ENCODE measurements at regions not wholly inside any gene's neighbourhood (a gene's known extent, or its start where the extent isn't known, plus 50 kb on each side); places are given as distances from the start of the nearest gene placed in this dataset.
A peak's percentile ranks its signal among the peaks of the same experiment; 100 is the strongest.

DNA sequence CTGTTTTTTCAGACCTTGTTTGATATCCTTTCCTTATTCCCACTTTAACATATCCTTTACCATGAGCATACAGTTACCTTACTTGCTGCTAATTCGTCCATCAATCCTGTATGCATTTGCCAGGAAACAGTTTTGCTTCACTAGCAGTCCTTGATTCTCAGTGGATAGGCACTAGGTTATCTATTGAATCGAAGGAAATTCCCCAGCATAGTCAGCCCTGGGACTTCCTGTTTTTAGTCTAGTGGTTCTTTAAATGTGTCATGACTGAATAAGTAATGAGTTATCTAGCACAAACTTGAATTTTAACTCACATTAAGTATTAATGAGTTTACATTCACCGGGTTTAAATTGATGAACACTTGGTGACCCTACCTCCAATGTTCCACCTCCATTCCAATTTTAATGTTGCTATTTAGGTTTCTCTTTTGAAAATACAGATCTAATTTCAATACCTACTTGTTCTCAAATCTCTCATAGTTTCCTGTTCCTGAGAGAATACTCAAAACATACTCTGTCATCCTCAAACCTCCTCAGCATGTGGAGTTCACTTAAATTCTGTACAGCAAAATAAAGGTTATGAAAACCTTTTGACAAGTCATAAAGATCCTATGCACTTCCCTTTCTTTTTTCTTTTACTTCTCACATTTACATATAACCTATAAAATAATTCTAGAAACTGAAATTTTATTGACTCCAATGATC lies 1375.1 kb upstream of the TENM4 start:
- Histone ChIP-seq H3K27ac (ENCODE audit: low read depth in 2 of 2, low read length in 2 of 2) (no peak overlapping the region), H3K36me3 (ENCODE audit: control insufficient read depth in 2 of 3, insufficient read depth in 3 of 3, low read length in 3 of 3) (no peaks in the 10 kb centered on the region), H3K9me3 (ENCODE audit: control insufficient read depth in 2 of 3, insufficient read depth in 1 of 3, low read length in 3 of 3) (no peaks in the 10 kb centered on the region), H3K27me3 (ENCODE audit: control insufficient read depth, insufficient read depth, low read length) (no peaks in the 10 kb centered on the region), H3K4me1 (ENCODE audit: control insufficient read depth in 2 of 3, insufficient read depth in 2 of 3, low read depth in 1 of 3, low read length in 3 of 3) (no peaks in the 10 kb centered on the region), H3K4me3 (ENCODE audit: low read length in 3 of 3) (no peak overlapping the region), H3K9ac (ENCODE audit: low read length in 3 of 3) (no peak overlapping the region)
- DNase-seq, result peak in 1 of 5 donors; percentile 7
- intact Hi-C loops (cut with DNase I), result no loop called here
- TF ChIP-seq, protein P1, sequence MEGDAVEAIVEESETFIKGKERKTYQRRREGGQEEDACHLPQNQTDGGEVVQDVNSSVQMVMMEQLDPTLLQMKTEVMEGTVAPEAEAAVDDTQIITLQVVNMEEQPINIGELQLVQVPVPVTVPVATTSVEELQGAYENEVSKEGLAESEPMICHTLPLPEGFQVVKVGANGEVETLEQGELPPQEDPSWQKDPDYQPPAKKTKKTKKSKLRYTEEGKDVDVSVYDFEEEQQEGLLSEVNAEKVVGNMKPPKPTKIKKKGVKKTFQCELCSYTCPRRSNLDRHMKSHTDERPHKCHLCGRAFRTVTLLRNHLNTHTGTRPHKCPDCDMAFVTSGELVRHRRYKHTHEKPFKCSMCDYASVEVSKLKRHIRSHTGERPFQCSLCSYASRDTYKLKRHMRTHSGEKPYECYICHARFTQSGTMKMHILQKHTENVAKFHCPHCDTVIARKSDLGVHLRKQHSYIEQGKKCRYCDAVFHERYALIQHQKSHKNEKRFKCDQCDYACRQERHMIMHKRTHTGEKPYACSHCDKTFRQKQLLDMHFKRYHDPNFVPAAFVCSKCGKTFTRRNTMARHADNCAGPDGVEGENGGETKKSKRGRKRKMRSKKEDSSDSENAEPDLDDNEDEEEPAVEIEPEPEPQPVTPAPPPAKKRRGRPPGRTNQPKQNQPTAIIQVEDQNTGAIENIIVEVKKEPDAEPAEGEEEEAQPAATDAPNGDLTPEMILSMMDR (IDR thresholded peaks at IDR 0.05; ENCODE audit: borderline replicate concordance, extremely low read depth, insufficient read depth), result no peak
- no peak for FAIRE-seq

DNA sequence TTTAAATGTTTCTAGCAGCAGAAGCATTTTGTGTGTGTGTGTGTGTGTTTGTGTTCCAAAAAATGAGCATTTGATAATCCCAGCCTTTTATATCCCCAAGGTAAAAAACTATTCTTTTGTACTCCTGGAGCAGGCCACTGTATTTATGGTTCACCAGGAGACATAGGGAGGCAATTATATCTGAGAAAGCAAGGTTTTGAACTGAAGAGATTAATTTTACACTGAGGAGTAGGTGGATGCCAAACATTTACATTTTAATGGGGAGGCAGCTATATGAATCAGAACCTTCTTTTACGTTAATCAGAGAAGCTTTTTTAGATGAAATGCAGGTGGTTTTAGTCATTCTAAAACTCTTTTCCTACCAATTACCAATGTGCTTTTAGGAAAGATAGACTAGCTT lies 1374.0 kb upstream of the TENM4 start:
- intact Hi-C loops (cut with DNase I), result no loop called here

DNA sequence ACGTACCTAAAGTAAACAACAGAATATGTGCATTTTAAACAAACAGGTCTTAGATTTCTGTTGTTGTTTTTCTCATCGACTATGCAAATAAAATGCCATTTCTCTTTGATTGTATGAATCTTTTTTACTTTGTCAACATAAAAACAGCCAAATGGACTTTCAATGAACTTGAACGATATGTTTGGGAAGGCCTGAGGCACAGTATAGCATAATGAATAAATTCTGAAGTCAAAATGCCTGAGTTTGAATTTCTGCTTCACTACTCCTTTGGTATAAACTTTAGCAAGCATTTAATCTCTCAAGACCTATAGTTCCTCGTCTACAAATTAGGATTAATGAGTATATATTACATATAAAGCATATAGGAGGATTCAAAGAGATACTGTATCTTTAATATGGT lies 1369.9 kb upstream of the TENM4 start:
- FAIRE-seq (no peak), DNase-seq (no peak)
- no peaks in the 10 kb centered on the region for H3K9me3 ChIP-seq (ENCODE audit: control insufficient read depth in 2 of 3, insufficient read depth in 1 of 3, low read length in 3 of 3)
- no peaks in the 10 kb centered on the region for H3K4me1 ChIP-seq (ENCODE audit: control insufficient read depth in 2 of 3, insufficient read depth in 2 of 3, low read depth in 1 of 3, low read length in 3 of 3)
- intact Hi-C loops (cut with DNase I), result no loop called here
- no peak overlapping the region for H3K9ac ChIP-seq (ENCODE audit: low read length in 3 of 3)
- H3K27me3 ChIP-seq (ENCODE audit: control insufficient read depth, insufficient read depth, low read length), result no peaks in the 10 kb centered on the region
- TF ChIP-seq, protein P1 (IDR thresholded peaks at IDR 0.05; ENCODE audit: borderline replicate concordance, extremely low read depth, insufficient read depth), result no peak
- H3K4me3 ChIP-seq (ENCODE audit: low read length in 3 of 3), result no peak overlapping the region
- no peaks in the 10 kb centered on the region for H3K36me3 ChIP-seq (ENCODE audit: control insufficient read depth in 2 of 3, insufficient read depth in 3 of 3, low read length in 3 of 3)
- no peak overlapping the region for H3K27ac ChIP-seq (ENCODE audit: low read depth in 2 of 2, low read length in 2 of 2)

More for the DNA sequence above, 1374.0 kb upstream of the TENM4 start:
- no peaks in the 10 kb centered on the region for H3K36me3 ChIP-seq (ENCODE audit: control insufficient read depth in 2 of 3, insufficient read depth in 3 of 3, low read length in 3 of 3)
- H3K27me3 ChIP-seq (ENCODE audit: control insufficient read depth, insufficient read depth, low read length), result no peaks in the 10 kb centered on the region
- no peak overlapping the region for H3K27ac ChIP-seq (ENCODE audit: low read depth in 2 of 2, low read length in 2 of 2)
- H3K4me1 ChIP-seq (ENCODE audit: control insufficient read depth in 2 of 3, insufficient read depth in 2 of 3, low read depth in 1 of 3, low read length in 3 of 3), result no peaks in the 10 kb centered on the region
- no peak overlapping the region for H3K4me3 ChIP-seq (ENCODE audit: low read length in 3 of 3)
- FAIRE-seq (no peak), DNase-seq (no peak)
- TF ChIP-seq, protein P1 (IDR thresholded peaks at IDR 0.05; ENCODE audit: borderline replicate concordance, extremely low read depth, insufficient read depth), result no peak
- no peaks in the 10 kb centered on the region for H3K9me3 ChIP-seq (ENCODE audit: control insufficient read depth in 2 of 3, insufficient read depth in 1 of 3, low read length in 3 of 3)
- H3K9ac ChIP-seq (ENCODE audit: low read length in 3 of 3), result no peak overlapping the region

DNA sequence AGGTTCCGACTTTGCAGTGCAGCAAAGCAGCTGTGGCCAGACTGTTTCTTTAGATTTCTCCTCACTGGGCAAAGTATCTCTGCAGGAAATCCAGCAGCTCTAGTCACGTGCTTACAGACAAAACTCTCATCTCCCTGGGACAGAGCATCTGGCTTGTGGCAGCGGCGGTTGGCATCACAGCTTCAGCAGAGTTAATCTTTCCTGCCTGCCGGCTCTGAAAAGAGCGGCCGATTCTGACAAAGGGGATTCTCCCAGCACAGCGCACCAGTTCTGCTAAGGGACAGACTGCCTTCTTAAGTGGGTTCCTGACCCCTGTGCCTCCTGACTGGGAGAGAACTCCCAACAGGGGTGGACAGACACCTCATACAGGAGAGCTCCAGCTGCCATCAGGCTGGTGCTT lies 1357.3 kb upstream of the TENM4 start:
- intact Hi-C loops (cut with DNase I), result no loop called here
- peak in 1 of 5 donors; percentile 29 for DNase-seq
- TF ChIP-seq, protein P1 (IDR thresholded peaks at IDR 0.05; ENCODE audit: borderline replicate concordance, extremely low read depth, insufficient read depth), result no peak
- no peak overlapping the region for H3K27ac ChIP-seq (ENCODE audit: low read depth in 2 of 2, low read length in 2 of 2)
- H3K36me3 ChIP-seq (ENCODE audit: control insufficient read depth in 2 of 3, insufficient read depth in 3 of 3, low read length in 3 of 3), result no peaks in the 10 kb centered on the region
- no peaks in the 10 kb centered on the region for H3K4me1 ChIP-seq (ENCODE audit: control insufficient read depth in 2 of 3, insufficient read depth in 2 of 3, low read depth in 1 of 3, low read length in 3 of 3)
- H3K9me3 ChIP-seq (ENCODE audit: control insufficient read depth in 2 of 3, insufficient read depth in 1 of 3, low read length in 3 of 3), result peaks cover 0 to 6% (median 0%) of the 10 kb centered on the region in 3 donors
- no peak overlapping the region for H3K9ac ChIP-seq (ENCODE audit: low read length in 3 of 3)
- no peak overlapping the region for H3K4me3 ChIP-seq (ENCODE audit: low read length in 3 of 3)
- FAIRE-seq, result no peak
- H3K27me3 ChIP-seq (ENCODE audit: control insufficient read depth, insufficient read depth, low read length), result no peaks in the 10 kb centered on the region
